ENCODE measurements at regions not wholly inside any gene's neighbourhood (a gene's known extent, or its start where the extent isn't known, plus 50 kb on each side); places are given as distances from the start of the nearest gene placed in this dataset.

- no peak for TF ChIP-seq CTCF (IDR thresholded peaks at IDR 0.05)
- ATAC-seq (peak; percentile 45 to 55), DNase-seq (no peak)
- Histone ChIP-seq H3K4me1 (no peaks in the 10 kb centered on the region), H3K27me3 (ENCODE audit: low read depth) (peaks cover 9% of the 10 kb centered on the region), H3K9me3 (no peaks in the 10 kb centered on the region), H3K36me3 (no peaks in the 10 kb centered on the region), H3K4me3 (no peak overlapping the region), H3K27ac (no peak overlapping the region)
- intact Hi-C loops (cut with DNase I), result no loop called here
These were observed 63.6 kb upstream of the ZBTB40 start for GRCh38 chr1:22387919-22388580.

- Histone ChIP-seq H3K27ac (no peak overlapping the region), H3K4me3 (no peak overlapping the region), H3K27me3 (ENCODE audit: low read depth) (peaks cover 9% of the 10 kb centered on the region), H3K36me3 (no peaks in the 10 kb centered on the region), H3K9me3 (no peaks in the 10 kb centered on the region), H3K4me1 (no peaks in the 10 kb centered on the region)
- no peak for DNase-seq
- TF ChIP-seq CTCF (IDR thresholded peaks at IDR 0.05), result no peak
- intact Hi-C loops (cut with DNase I), result no loop called here
- peak in 1 of 2 donors; percentile 28 for ATAC-seq
These were observed 62.8 kb upstream of the ZBTB40 start for GRCh38 chr1:22388671-22389450.

GRCh38 chr1:22393587-22393986 is 58.1 kb upstream of the ZBTB40 start:
- Histone ChIP-seq H3K9me3 (no peaks in the 10 kb centered on the region), H3K36me3 (no peaks in the 10 kb centered on the region), H3K27me3 (ENCODE audit: low read depth) (peaks cover 3% of the 10 kb centered on the region), H3K27ac (no peak overlapping the region), H3K4me1 (no peaks in the 10 kb centered on the region), H3K4me3 (no peak overlapping the region)
- intact Hi-C loops (cut with DNase I), result no loop called here
- DNase-seq (no peak), ATAC-seq (no peak)
- no peak for TF ChIP-seq CTCF (IDR thresholded peaks at IDR 0.05)

GRCh38 chr1:22398656-22399420 is 52.8 kb upstream of the ZBTB40 start:
- ATAC-seq (no peak), DNase-seq (no peak)
- no peak overlapping the region for H3K4me3 ChIP-seq
- intact Hi-C loops (cut with DNase I), result no loop called here
- H3K4me1 ChIP-seq, result no peaks in the 10 kb centered on the region
- no peaks in the 10 kb centered on the region for H3K9me3 ChIP-seq
- TF ChIP-seq CTCF (IDR thresholded peaks at IDR 0.05), result no peak
- no peak overlapping the region for H3K27ac ChIP-seq
- H3K36me3 ChIP-seq, result no peaks in the 10 kb centered on the region
- peaks cover 8% of the 10 kb centered on the region for H3K27me3 ChIP-seq (ENCODE audit: low read depth)

GRCh38 chr1:22399421-22400091 is 52.1 kb upstream of the ZBTB40 start:
- peaks cover 8% of the 10 kb centered on the region for H3K27me3 ChIP-seq (ENCODE audit: low read depth)
- H3K4me1 ChIP-seq, result no peaks in the 10 kb centered on the region
- no peak for ATAC-seq
- H3K4me3 ChIP-seq, result no peak overlapping the region
- H3K9me3 ChIP-seq, result no peaks in the 10 kb centered on the region
- no peaks in the 10 kb centered on the region for H3K36me3 ChIP-seq
- H3K27ac ChIP-seq, result no peak overlapping the region
- intact Hi-C loops (cut with DNase I), result no loop called here
- TF ChIP-seq CTCF (IDR thresholded peaks at IDR 0.05), result no peak
- DNase-seq, result no peak
